ENCODE measurements at regions not wholly inside any gene's neighbourhood (a gene's known extent, or its start where the extent isn't known, plus 50 kb on each side); places are given as distances from the start of the nearest gene placed in this dataset.

DNA sequence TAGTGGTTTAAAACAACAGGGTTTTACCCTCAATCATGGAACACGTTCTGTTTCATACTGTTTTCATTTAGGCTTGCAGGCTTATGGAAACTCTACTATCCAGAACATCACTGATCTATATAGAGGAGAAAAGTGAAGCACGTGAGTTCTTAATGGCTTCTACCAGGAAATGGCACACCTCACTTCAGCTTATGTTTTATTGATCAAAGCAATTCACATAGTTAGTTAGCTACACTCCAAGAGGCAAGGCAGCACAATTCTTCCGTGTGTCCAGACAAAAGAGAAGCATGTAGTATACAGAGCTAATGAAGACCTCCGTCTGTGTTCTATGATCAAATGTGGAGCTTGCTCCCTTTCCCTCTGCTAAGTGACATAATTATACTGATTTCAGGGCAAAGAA is 353.3 kb upstream of the CD180 start:
- TF ChIP-seq POLR2A (IDR thresholded peaks at IDR 0.05; ENCODE audit: low read depth, low read length) (no peak), POLR2AphosphoS5 (IDR thresholded peaks at IDR 0.05; ENCODE audit: low read depth, low read length) (no peak), TAF1 (IDR thresholded peaks at IDR 0.05; ENCODE audit: low read depth, low read length) (no peak), SPI1 (IDR thresholded peaks at IDR 0.05; ENCODE audit: low read depth, low read length) (no peak)
